Type B pancreatic cell (in vitro differentiated cells): ENCODE measurements at regions not wholly inside any gene's neighbourhood (a gene's known extent, or its start where the extent isn't known, plus 50 kb on each side); places are given as distances from the start of the nearest gene placed in this dataset.

Experiments used
- DNase-seq: peaks from one replicate; pipeline ENCODE4 v3.0.0; 2021; ENCODE audit warnings: mixed read lengths; ENCODE audit not compliant: unreplicated experiment; ENCODE audit errors: extremely low spot score
- H3K27ac Mint-ChIP-seq: 2 replicates; pipeline ENCODE4 v1.8.0; 2021; ENCODE audit warnings: mild to moderate bottlenecking, mixed read lengths
- H3K27me3 Mint-ChIP-seq: 2 replicates; pipeline ENCODE4 v1.8.0; 2021; ENCODE audit warnings: mixed read lengths
- H3K36me3 Mint-ChIP-seq: 2 replicates; pipeline ENCODE4 v1.8.0; 2021; ENCODE audit warnings: mixed read lengths
- H3K4me1 Mint-ChIP-seq: one replicate; pipeline ENCODE4 v1.8.0; 2021; ENCODE audit warnings: mixed read lengths; ENCODE audit not compliant: unreplicated experiment
- H3K4me3 Mint-ChIP-seq: 2 replicates; pipeline ENCODE4 v1.8.0; 2021; ENCODE audit warnings: mild to moderate bottlenecking, mixed read lengths
- H3K9me3 Mint-ChIP-seq: 2 replicates; pipeline ENCODE4 v1.8.0; 2021; ENCODE audit warnings: mixed read lengths
- CTCF ChIP-seq: fragments of 200-600 bp; sonication (generic); conservative IDR thresholded peaks from 2 replicates; pipeline ENCODE4 v1.5.0; 2021; ENCODE audit warnings: antibody characterized with exemption, mild to moderate bottlenecking

- Mint-ChIP-seq H3K27me3 (no peaks in the 10 kb centered on the region), H3K4me1 (no peaks in the 10 kb centered on the region), H3K9me3 (peaks cover 2% of the 10 kb centered on the region), H3K27ac (no peak overlapping the region), H3K4me3 (no peak overlapping the region), H3K36me3 (no peaks in the 10 kb centered on the region)
- no peak for TF ChIP-seq CTCF
- DNase-seq = no peak
These were observed 426.1 kb downstream of the EFNB2 start for GRCh38 chr13:106109391-106109791.

GRCh38 chr13:106108346-106108745 is 427.1 kb downstream of the EFNB2 start:
- Mint-ChIP-seq H3K9me3 (peaks cover 9% of the 10 kb centered on the region), H3K4me1 (peaks cover 7% of the 10 kb centered on the region), H3K27me3 (no peaks in the 10 kb centered on the region), H3K36me3 (no peaks in the 10 kb centered on the region), H3K4me3 (no peak overlapping the region), H3K27ac (no peak overlapping the region)
- no peak for DNase-seq
- no peak for TF ChIP-seq CTCF

DNA sequence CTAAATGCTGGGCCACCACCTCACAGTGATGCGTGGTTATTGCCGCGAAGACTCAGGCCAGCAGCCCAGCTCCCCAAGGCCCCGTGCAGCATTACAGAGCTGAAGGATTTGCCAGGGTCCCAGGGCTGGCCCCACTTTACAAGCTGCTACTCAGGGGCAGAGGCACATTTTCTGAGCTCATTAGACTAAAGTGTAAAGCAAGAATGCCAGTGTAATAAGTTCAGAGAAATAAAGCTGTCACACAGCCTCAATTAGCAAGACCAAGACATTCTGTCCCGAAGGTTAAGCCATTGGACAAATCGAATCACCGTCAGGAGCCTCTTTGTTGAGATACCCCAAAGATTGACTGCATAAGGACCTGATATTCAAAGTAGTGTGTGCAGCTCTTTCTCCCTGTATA is 428.4 kb downstream of the EFNB2 start:
- Mint-ChIP-seq H3K4me3 (no peak overlapping the region), H3K36me3 (no peaks in the 10 kb centered on the region), H3K4me1 (peaks cover 7% of the 10 kb centered on the region), H3K27ac (no peak overlapping the region), H3K27me3 (no peaks in the 10 kb centered on the region), H3K9me3 (peaks cover 9% of the 10 kb centered on the region)
- DNase-seq = no peak
- TF ChIP-seq CTCF = no peak

GRCh38 chr13:106105153-106105552 is 430.3 kb downstream of the EFNB2 start:
- Mint-ChIP-seq H3K4me3 (no peak overlapping the region), H3K27me3 (no peaks in the 10 kb centered on the region), H3K36me3 (no peaks in the 10 kb centered on the region), H3K9me3 (peaks cover 9% of the 10 kb centered on the region), H3K4me1 (peaks cover 17% of the 10 kb centered on the region), H3K27ac (no peak overlapping the region)
- no peak for TF ChIP-seq CTCF
- DNase-seq = no peak

DNA sequence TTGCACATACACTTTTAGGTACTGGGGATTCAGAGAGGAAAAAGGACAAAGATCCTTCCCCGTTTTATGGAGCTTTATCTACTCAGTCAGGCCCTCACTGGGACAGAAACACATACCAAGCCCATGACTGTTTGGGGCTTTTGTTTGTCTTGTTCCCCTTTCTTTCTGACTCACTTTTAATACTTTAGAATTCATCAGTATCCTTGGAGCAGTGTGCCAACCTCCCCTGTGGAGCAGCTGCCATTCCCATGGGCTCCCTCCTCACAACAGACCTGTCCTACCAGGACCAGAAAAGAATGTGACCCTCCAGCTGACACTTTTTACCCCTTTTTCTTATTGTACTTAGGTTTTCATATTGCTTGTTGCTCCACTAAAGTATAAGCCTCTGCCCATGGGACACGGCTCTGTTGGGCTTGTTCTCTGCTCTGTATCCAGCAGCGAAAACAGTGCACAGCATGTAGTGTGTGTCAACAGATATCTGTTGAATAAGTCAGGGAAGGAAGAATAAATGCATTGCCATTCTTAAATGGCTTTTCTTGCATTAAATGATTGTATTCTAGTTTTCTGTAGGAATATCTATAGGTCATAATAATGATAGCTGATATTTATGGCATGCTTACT is 431.1 kb downstream of the EFNB2 start:
- no peak for DNase-seq
- no peak overlapping the region for H3K4me3 Mint-ChIP-seq
- H3K36me3 Mint-ChIP-seq = no peaks in the 10 kb centered on the region
- H3K4me1 Mint-ChIP-seq = peaks cover 24% of the 10 kb centered on the region
- H3K27me3 Mint-ChIP-seq = no peaks in the 10 kb centered on the region
- no peak for TF ChIP-seq CTCF
- peak overlapping the region; percentile 25 for H3K27ac Mint-ChIP-seq
- peaks cover 9% of the 10 kb centered on the region for H3K9me3 Mint-ChIP-seq

DNA sequence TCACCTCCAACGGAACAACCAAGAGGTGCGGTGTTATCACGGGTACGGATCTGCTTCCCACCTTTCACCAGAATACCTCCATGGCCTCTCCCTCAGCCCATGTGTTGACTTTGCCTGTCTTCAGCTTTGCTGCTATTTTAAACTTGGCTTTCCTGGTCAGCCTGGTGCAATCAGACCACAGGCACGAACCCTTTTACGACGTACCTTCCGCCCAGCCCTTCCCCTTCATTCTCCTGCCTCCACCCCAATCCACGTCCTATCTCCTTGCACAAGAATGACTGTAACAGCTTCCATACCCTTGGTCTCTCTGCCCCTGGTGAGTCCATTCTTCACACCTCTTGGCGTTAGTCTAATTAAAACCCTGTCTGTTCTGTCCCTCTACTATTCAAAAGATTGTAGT is 431.7 kb downstream of the EFNB2 start:
- peaks cover 9% of the 10 kb centered on the region for H3K9me3 Mint-ChIP-seq
- H3K27ac Mint-ChIP-seq = peak overlapping the region; percentile 25
- no peaks in the 10 kb centered on the region for H3K36me3 Mint-ChIP-seq
- TF ChIP-seq CTCF = no peak
- no peaks in the 10 kb centered on the region for H3K27me3 Mint-ChIP-seq
- no peak for DNase-seq
- peaks cover 30% of the 10 kb centered on the region for H3K4me1 Mint-ChIP-seq
- H3K4me3 Mint-ChIP-seq = no peak overlapping the region
